Middle frontal gyrus (tissue), 1 donor: ENCODE measurements at regions not wholly inside any gene's neighbourhood (a gene's known extent, or its start where the extent isn't known, plus 50 kb on each side); places are given as distances from the start of the nearest gene placed in this dataset.

Experiments
- DNase-seq: peaks from one replicate; pipeline ENCODE4 v3.0.0-alpha.2; 2015; ENCODE audit warnings: low spot score; ENCODE audit errors: extremely low spot score

- no peak for DNase-seq
Measured at GRCh38 chr2:181829230-181829629, 62.3 kb upstream of the ITPRID2 start.

DNA sequence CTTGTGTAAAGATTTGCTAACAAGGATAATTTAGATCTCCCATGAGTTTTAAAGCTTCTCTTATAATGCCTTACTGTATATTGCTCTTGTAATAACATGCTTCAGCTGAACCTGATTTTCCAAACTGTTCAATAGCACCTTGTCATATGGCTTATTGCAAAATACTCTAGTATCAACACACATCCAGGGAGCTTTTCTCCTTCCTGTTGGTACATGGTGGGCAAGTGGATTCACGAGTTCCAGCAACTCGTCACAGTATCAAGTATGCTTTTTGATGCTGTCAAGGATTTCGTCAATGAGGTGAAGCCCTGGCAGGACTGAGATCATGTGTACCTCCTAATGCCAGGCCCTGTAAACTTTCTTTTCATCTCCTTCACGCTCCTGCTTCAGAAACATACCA lies 59.5 kb upstream of the ITPRID2 start:
- DNase-seq: no peak

- no peak for DNase-seq
Measured at GRCh38 chr2:181836583-181836982, 54.9 kb upstream of the ITPRID2 start.

GRCh38 chr2:181837563-181837962 lies 54.0 kb upstream of the ITPRID2 start:
- DNase-seq: no peak

DNA sequence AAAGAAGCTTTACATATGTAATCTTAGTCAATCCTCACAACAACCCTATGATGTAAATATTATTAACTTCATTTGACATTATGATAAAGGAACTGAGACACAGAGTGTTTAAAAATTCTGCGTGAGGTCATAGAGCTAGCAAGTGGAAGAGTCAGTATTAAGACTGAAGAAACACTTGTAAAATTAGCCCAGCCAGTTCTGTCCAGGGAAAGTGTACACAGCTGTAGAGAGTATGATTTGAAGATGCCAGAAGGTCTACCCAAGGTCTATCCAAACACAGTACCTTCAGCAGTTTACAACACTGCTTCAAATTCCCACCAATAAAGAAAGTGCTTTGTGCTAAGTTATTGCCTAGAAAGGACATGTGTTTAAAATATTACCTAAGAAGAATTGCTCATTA lies 51.7 kb upstream of the ITPRID2 start:
- DNase-seq: no peak

DNA sequence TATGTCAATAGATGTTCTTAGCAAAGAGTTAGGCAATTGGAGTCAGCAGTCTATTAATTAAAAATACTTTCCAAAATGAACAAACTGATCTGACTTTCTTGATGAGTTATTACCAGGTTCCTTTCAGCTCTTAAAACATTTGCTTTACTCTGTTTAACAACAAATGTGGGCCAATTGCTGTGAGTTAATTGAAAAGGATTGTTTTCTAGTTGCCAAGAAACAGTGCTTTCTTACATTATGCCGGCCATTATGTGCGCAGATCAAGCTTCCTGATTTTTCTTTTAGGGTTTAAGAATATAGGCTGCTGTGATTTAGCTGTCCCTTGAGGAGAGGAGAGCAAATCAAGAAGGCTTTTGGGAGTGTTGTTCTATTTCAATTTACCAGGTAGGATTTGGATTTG lies 50.5 kb upstream of the ITPRID2 start:
- DNase-seq: no peak
